ENCODE measurements at regions not wholly inside any gene's neighbourhood (a gene's known extent, or its start where the extent isn't known, plus 50 kb on each side); places are given as distances from the start of the nearest gene placed in this dataset.

DNA sequence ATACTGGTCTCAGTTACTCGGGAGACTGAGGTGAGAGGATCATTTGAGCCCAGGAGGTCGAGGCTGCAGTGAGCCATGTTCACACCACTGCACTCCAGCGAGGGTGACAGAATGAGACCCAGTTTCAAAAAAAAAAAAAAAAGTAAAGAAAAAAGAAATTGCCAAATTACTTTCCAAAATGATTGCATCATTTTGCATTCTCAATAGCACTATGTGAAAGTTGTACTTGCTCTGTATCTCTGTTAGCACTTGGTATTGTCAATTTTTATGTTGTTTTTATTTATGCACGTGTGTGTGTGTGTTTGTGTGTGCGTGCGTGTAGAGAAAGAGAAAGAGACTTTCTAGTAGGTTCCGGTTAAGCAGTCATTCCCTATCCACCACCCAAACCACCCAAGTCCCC lies 328.4 kb downstream of the RAB3C start:
- no peak for DNase-seq (ENCODE audit: low read depth in 2 of 3, low spot score in 2 of 3)

DNA sequence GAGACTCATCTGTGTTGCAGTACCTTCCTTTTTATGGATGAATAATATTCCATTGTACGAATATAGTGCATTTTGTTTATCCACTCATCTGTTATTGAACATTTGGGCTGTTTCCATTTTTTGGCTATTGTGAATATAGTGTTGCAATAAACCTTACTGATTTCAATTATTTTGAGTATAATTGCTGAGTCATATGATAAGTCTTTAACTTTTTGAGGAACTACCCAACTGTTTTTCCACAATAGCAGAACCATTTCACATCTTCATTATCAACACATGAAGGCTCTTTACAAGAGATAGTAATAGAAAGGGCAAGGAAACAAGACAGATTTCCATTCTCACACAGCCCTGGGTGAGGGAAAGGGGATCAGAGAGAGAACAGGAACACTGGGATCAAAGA lies 329.2 kb downstream of the RAB3C start:
- peak in 1 of 3 donors; percentile 28 for DNase-seq (ENCODE audit: low read depth in 2 of 3, low spot score in 2 of 3)

DNA sequence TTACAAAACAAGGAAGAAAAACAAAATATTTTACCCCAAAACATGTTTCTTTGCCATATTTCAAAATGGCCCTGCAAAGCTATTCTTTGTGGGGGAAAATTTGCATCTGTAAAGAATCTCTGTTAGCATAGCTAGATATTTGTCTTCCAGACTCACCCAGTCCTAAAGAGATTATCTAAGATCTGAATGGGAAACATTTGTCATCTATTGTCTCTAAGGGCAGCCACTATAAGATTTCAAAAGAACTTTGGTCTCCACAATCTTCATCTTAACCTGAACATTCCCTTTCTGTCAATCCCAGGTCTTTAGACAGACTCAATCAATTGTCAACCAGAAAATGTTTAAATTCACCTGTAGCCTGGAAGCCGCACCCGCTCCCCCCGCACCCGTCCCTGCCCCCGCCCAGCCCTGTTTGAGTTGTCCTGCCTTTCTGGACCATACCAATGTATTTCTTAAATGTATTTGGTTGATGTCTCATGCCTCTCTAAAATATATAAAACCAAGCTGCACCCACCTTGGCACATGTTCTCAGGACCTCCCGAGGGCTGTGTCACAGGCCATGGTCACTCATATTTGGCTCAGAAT lies 330.6 kb downstream of the RAB3C start:
- DNase-seq (ENCODE audit: low read depth in 2 of 3, low spot score in 2 of 3) = no peak

DNA sequence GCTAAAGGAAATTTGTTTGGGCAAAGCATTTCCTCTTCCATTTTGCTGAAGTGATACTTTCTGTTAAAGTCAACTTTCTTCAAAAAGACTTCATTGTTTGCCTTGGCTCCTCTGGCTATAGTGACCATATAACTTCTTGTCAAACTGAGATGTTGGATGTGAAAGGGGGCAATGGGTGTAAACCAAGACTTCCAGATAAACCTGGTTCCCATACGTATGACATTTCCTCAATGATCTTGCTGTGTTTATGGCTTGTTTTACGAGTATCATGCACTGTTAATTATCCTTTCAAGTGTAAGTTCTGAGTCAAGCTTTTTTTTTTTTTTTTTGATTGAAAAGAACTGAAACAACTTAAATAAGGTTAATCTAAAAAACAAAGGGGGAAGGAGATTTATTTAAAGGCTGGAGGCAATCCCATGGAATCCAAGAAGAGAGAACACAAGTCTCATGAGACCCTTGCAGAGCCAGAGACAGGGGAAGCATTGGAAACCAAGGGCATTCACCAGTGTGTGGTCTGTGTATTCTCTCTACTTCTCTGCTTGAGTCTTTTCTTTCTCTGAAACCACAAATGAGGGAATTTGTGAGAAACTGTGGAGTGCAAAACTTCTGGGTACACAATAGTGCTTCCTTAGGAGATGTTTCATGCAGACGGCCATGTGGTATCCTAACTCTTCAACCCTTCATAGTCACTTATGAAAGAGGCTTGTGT lies 335.3 kb downstream of the RAB3C start:
- no peak for DNase-seq (ENCODE audit: low read depth in 2 of 3, low spot score in 2 of 3)
